ENCODE measurements at regions not wholly inside any gene's neighbourhood (a gene's known extent, or its start where the extent isn't known, plus 50 kb on each side); places are given as distances from the start of the nearest gene placed in this dataset.

DNA sequence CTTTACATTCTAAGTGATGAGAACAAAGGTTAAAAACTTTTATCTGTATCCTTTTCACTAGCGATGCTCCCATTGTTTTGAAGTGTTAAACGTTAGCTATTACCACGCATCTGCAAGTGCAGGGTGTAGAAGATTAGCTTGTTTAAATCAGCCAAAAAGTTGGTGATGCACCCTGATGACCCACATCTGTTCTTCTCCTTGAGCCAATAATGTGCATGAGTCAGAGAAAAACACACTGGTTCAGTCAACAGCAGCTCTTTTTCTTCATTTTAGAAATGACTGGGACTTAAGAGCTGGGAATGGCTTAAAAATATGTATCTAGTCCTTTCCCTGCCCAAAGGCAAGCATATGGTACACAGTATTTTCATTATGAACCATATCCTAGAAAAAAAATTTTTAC is 323.5 kb upstream of the PDE3A start:
- no peaks in the 10 kb centered on the region for H3K79me2 ChIP-seq (ENCODE audit: insufficient read depth, low read length)
- H3K4me2 ChIP-seq (replicated peaks; ENCODE audit: extremely low read depth, low read length, poor library complexity, severe bottlenecking) = no peak overlapping the region
- H3K27me3 ChIP-seq (ENCODE audit: control insufficient read depth in 2 of 2, insufficient read depth in 2 of 2, low read length in 2 of 2) = no peaks in the 10 kb centered on the region
- H3K9me3 Mint-ChIP-seq = peaks cover 0 to 8% (median 3%) of the 10 kb centered on the region in 7 donors
- whole genome bisulfite sequencing (ENCODE audit: insufficient coverage) = 96% methylated on average over 3 of the region's 3 CpGs
- H2AFZ ChIP-seq (ENCODE audit: insufficient read depth, low read depth, low read length, poor library complexity, severe bottlenecking) = no peak overlapping the region
- H3K4me3 ChIP-seq (replicated peaks in 1 of 3; ENCODE audit: low read depth in 2 of 3, low read length in 3 of 3) = no peak overlapping the region
- no peaks in the 10 kb centered on the region for H3K4me1 Mint-ChIP-seq
- no peaks in the 10 kb centered on the region for H4K20me1 ChIP-seq (ENCODE audit: insufficient read depth, low read length)
- H3K9me3 ChIP-seq (replicated peaks in 1 of 2; ENCODE audit: control insufficient read depth in 1 of 2, insufficient read depth in 1 of 2, low read length in 2 of 2) = no peaks in the 10 kb centered on the region
- DNase-seq = no peak
- no peaks in the 10 kb centered on the region for H3K4me1 ChIP-seq (ENCODE audit: control insufficient read depth in 1 of 2, insufficient read depth in 2 of 2, low read length in 2 of 2)
- no peak overlapping the region for H3K4me3 Mint-ChIP-seq
- TF ChIP-seq, protein P1, sequence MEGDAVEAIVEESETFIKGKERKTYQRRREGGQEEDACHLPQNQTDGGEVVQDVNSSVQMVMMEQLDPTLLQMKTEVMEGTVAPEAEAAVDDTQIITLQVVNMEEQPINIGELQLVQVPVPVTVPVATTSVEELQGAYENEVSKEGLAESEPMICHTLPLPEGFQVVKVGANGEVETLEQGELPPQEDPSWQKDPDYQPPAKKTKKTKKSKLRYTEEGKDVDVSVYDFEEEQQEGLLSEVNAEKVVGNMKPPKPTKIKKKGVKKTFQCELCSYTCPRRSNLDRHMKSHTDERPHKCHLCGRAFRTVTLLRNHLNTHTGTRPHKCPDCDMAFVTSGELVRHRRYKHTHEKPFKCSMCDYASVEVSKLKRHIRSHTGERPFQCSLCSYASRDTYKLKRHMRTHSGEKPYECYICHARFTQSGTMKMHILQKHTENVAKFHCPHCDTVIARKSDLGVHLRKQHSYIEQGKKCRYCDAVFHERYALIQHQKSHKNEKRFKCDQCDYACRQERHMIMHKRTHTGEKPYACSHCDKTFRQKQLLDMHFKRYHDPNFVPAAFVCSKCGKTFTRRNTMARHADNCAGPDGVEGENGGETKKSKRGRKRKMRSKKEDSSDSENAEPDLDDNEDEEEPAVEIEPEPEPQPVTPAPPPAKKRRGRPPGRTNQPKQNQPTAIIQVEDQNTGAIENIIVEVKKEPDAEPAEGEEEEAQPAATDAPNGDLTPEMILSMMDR (IDR thresholded peaks at IDR 0.05) = no peak
- no peaks in the 10 kb centered on the region for H3K36me3 ChIP-seq (replicated peaks in 1 of 2; ENCODE audit: control insufficient read depth in 1 of 2, insufficient read depth in 2 of 2, low read length in 2 of 2)
- H3K9ac ChIP-seq (ENCODE audit: insufficient read depth, low read length, poor library complexity, severe bottlenecking) = no peak overlapping the region
- intact Hi-C loops (cut with micrococcal nuclease) = no loop called here
- H3K27ac Mint-ChIP-seq = no peak overlapping the region
- no peaks in the 10 kb centered on the region for H3K36me3 Mint-ChIP-seq
- H3K27me3 Mint-ChIP-seq (ENCODE audit: low read depth in 3 of 3) = peaks cover 0 to 2% (median 0%) of the 10 kb centered on the region in 3 donors
- no peak overlapping the region for H3K27ac ChIP-seq (ENCODE audit: low read depth in 1 of 2, low read length in 2 of 2)

GRCh38 chr12:20047901-20048300 is 320.4 kb upstream of the PDE3A start:
- Histone ChIP-seq H3K9ac (ENCODE audit: insufficient read depth, low read length, poor library complexity, severe bottlenecking) (no peak overlapping the region), H2AFZ (ENCODE audit: insufficient read depth, low read depth, low read length, poor library complexity, severe bottlenecking) (no peak overlapping the region), H4K20me1 (ENCODE audit: insufficient read depth, low read length) (no peaks in the 10 kb centered on the region), H3K4me1 (ENCODE audit: control insufficient read depth in 1 of 2, insufficient read depth in 2 of 2, low read length in 2 of 2) (no peaks in the 10 kb centered on the region), H3K4me3 (replicated peaks in 1 of 3; ENCODE audit: low read depth in 2 of 3, low read length in 3 of 3) (no peak overlapping the region), H3K27me3 (ENCODE audit: control insufficient read depth in 2 of 2, insufficient read depth in 2 of 2, low read length in 2 of 2) (no peaks in the 10 kb centered on the region), H3K79me2 (ENCODE audit: insufficient read depth, low read length) (no peaks in the 10 kb centered on the region), H3K4me2 (replicated peaks; ENCODE audit: extremely low read depth, low read length, poor library complexity, severe bottlenecking) (no peak overlapping the region), H3K9me3 (replicated peaks in 1 of 2; ENCODE audit: control insufficient read depth in 1 of 2, insufficient read depth in 1 of 2, low read length in 2 of 2) (no peaks in the 10 kb centered on the region), H3K36me3 (replicated peaks in 1 of 2; ENCODE audit: control insufficient read depth in 1 of 2, insufficient read depth in 2 of 2, low read length in 2 of 2) (no peaks in the 10 kb centered on the region), H3K27ac (ENCODE audit: low read depth in 1 of 2, low read length in 2 of 2) (no peak overlapping the region)
- Mint-ChIP-seq H3K27me3 (ENCODE audit: low read depth in 3 of 3) (peaks cover 0 to 2% (median 0%) of the 10 kb centered on the region in 3 donors), H3K27ac (no peak overlapping the region), H3K4me1 (no peaks in the 10 kb centered on the region), H3K4me3 (no peak overlapping the region), H3K9me3 (peaks cover 0 to 8% (median 3%) of the 10 kb centered on the region in 7 donors), H3K36me3 (no peaks in the 10 kb centered on the region)
- intact Hi-C loops (cut with micrococcal nuclease) = no loop called here
- TF ChIP-seq, protein P1 (IDR thresholded peaks at IDR 0.05) = no peak
- WGBS (ENCODE audit: insufficient coverage) = 100% methylated on average over 1 of the region's 3 CpGs
- no peak for DNase-seq
